ENCODE measurements at regions not wholly inside any gene's neighbourhood (a gene's known extent, or its start where the extent isn't known, plus 50 kb on each side); places are given as distances from the start of the nearest gene placed in this dataset.

DNA sequence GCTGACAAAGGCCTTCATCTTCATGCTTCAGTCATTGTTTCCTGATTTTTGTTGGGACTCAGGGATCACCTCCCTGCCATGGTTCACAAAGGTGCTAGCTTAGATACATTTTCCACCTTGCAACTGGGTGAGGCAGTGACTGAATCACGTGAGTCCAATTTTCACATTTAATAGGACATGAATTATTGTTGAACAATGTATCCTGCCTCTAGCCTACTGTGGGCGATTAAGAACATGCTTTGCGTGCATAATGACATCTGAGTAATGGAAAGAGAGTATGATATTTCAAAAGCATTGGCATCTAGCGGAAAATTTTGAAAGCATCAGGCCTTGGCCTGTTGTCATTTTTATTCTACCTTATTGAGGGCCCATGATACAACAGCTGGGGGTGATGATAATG lies 199.2 kb upstream of the JAG1 start:
- H3K4me3 ChIP-seq (ENCODE audit: low read depth in 1 of 5, low read length in 5 of 5): no peak overlapping the region
- H3K9me3 ChIP-seq (ENCODE audit: control insufficient read depth in 5 of 5, low read length in 5 of 5): peaks cover 0 to 7% (median 5%) of the 10 kb centered on the region in 5 donors
- H3K4me1 ChIP-seq (ENCODE audit: control insufficient read depth in 5 of 5, insufficient read depth in 5 of 5, low read length in 5 of 5): peaks cover 3 to 20% (median 12%) of the 10 kb centered on the region in 5 donors
- H3K27ac ChIP-seq (ENCODE audit: low read depth, low read length): no peak overlapping the region
- no peaks in the 10 kb centered on the region for H3K27me3 ChIP-seq (ENCODE audit: control insufficient read depth in 5 of 5, insufficient read depth in 4 of 5, low read length in 5 of 5)
- no peak overlapping the region for H3K9ac ChIP-seq (ENCODE audit: low read length in 5 of 5)
- H3K36me3 ChIP-seq (ENCODE audit: control insufficient read depth in 5 of 5, insufficient read depth in 5 of 5, low read length in 5 of 5): no peaks in the 10 kb centered on the region

DNA sequence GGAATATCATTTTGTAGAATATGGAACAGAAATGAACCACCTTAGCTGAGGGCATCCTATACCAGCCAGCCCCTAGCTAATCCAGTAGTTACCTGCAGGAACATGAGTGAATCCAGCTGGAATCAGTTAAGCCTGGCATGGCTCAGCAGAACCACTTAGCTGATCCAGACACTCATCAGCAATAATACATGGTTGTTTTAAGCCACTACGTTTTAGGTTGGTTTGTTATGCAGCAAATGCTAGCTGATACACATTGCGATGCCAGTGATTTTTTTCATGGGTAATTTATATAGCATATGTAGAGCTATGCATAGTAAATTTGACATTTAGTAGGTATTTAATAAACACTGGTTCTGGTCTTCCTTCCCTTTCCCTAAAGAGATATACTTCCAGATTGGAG lies 201.9 kb upstream of the JAG1 start:
- no peaks in the 10 kb centered on the region for H3K36me3 ChIP-seq (ENCODE audit: control insufficient read depth in 5 of 5, insufficient read depth in 5 of 5, low read length in 5 of 5)
- H3K4me1 ChIP-seq (ENCODE audit: control insufficient read depth in 5 of 5, insufficient read depth in 5 of 5, low read length in 5 of 5): peaks cover 5 to 21% (median 12%) of the 10 kb centered on the region in 5 donors
- H3K27ac ChIP-seq (ENCODE audit: low read depth, low read length): no peak overlapping the region
- H3K27me3 ChIP-seq (ENCODE audit: control insufficient read depth in 5 of 5, insufficient read depth in 4 of 5, low read length in 5 of 5): no peaks in the 10 kb centered on the region
- H3K9me3 ChIP-seq (ENCODE audit: control insufficient read depth in 5 of 5, low read length in 5 of 5): peaks cover 0 to 7% (median 5%) of the 10 kb centered on the region in 5 donors
- no peak overlapping the region for H3K9ac ChIP-seq (ENCODE audit: low read length in 5 of 5)
- H3K4me3 ChIP-seq (ENCODE audit: low read depth in 1 of 5, low read length in 5 of 5): no peak overlapping the region

DNA sequence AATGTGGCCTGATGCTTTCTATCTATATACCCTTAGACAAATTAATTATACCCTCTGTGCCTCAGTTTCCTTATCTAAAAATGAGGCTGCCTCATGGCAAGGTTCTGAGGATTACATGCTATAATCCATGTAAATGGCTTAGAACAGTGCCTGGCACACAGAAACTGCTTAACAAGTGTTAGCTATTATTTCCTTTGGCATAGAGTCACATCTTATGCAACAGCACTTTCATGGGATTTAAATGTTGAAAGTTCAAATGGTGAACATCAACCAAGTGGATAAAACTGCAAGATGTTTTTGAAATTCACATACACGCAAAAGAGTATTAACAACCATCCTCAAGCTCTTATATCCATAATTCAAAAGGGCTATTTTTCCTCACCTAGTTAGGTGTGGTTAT lies 202.8 kb upstream of the JAG1 start:
- Histone ChIP-seq H3K36me3 (ENCODE audit: control insufficient read depth in 5 of 5, insufficient read depth in 5 of 5, low read length in 5 of 5) (no peaks in the 10 kb centered on the region), H3K4me1 (ENCODE audit: control insufficient read depth in 5 of 5, insufficient read depth in 5 of 5, low read length in 5 of 5) (peaks cover 5 to 21% (median 12%) of the 10 kb centered on the region in 5 donors), H3K27me3 (ENCODE audit: control insufficient read depth in 5 of 5, insufficient read depth in 4 of 5, low read length in 5 of 5) (no peaks in the 10 kb centered on the region), H3K9me3 (ENCODE audit: control insufficient read depth in 5 of 5, low read length in 5 of 5) (peaks cover 0 to 7% (median 5%) of the 10 kb centered on the region in 5 donors), H3K27ac (ENCODE audit: low read depth, low read length) (peak overlapping the region; percentile 32), H3K9ac (ENCODE audit: low read length in 5 of 5) (no peak overlapping the region), H3K4me3 (ENCODE audit: low read depth in 1 of 5, low read length in 5 of 5) (peak overlapping the region in 1 of 5 donors; percentile 9)

DNA sequence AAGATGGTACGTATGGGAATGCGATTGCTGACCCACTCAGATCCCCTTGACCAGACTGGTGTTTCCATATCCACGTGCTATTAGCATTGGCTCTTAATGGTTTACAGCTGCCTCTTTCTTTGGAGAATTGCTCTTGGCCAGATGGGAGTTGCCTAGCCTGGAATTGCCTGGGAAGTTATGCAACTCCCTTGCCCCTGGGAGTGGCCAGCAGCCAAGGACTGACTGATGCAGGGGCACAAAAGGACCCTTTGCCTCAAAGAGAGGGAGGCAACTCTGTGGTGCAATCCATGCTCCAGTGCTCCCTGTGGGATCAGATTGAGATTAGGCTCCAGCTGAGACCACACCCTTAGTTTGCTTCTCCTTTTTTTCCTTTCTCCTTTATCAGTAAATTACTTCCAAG lies 203.5 kb upstream of the JAG1 start:
- peaks cover 0 to 7% (median 5%) of the 10 kb centered on the region in 5 donors for H3K9me3 ChIP-seq (ENCODE audit: control insufficient read depth in 5 of 5, low read length in 5 of 5)
- no peaks in the 10 kb centered on the region for H3K27me3 ChIP-seq (ENCODE audit: control insufficient read depth in 5 of 5, insufficient read depth in 4 of 5, low read length in 5 of 5)
- H3K4me1 ChIP-seq (ENCODE audit: control insufficient read depth in 5 of 5, insufficient read depth in 5 of 5, low read length in 5 of 5): peaks cover 5 to 21% (median 12%) of the 10 kb centered on the region in 5 donors
- no peaks in the 10 kb centered on the region for H3K36me3 ChIP-seq (ENCODE audit: control insufficient read depth in 5 of 5, insufficient read depth in 5 of 5, low read length in 5 of 5)
- H3K27ac ChIP-seq (ENCODE audit: low read depth, low read length): peak overlapping the region; percentile 32
- H3K4me3 ChIP-seq (ENCODE audit: low read depth in 1 of 5, low read length in 5 of 5): no peak overlapping the region
- H3K9ac ChIP-seq (ENCODE audit: low read length in 5 of 5): no peak overlapping the region

DNA sequence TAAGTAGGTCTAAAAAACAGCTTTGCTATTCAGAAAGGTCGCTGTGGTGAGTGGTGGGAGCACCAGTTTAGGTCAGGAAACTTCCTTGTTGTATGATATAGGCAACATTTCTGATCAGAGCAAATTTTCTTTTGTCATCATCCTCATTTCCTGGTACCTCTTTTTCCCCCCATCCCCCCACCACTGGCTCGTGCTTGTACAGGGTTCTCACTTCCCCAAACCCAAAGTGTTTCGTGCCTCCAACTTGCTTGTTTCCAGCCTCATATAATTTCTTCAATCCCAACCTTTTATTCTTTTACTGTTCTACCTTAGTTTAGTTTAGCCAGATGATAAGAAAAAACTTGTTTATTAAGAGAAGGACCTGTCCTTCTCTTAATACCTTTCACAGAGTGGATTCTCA lies 209.4 kb upstream of the JAG1 start:
- no peak overlapping the region for H3K4me3 ChIP-seq (ENCODE audit: low read depth in 1 of 5, low read length in 5 of 5)
- no peak overlapping the region for H3K9ac ChIP-seq (ENCODE audit: low read length in 5 of 5)
- H3K9me3 ChIP-seq (ENCODE audit: control insufficient read depth in 5 of 5, low read length in 5 of 5): no peaks in the 10 kb centered on the region
- no peaks in the 10 kb centered on the region for H3K27me3 ChIP-seq (ENCODE audit: control insufficient read depth in 5 of 5, insufficient read depth in 4 of 5, low read length in 5 of 5)
- H3K4me1 ChIP-seq (ENCODE audit: control insufficient read depth in 5 of 5, insufficient read depth in 5 of 5, low read length in 5 of 5): peaks cover 0 to under 1% (median 0%) of the 10 kb centered on the region in 5 donors
- H3K27ac ChIP-seq (ENCODE audit: low read depth, low read length): no peak overlapping the region
- H3K36me3 ChIP-seq (ENCODE audit: control insufficient read depth in 5 of 5, insufficient read depth in 5 of 5, low read length in 5 of 5): no peaks in the 10 kb centered on the region

DNA sequence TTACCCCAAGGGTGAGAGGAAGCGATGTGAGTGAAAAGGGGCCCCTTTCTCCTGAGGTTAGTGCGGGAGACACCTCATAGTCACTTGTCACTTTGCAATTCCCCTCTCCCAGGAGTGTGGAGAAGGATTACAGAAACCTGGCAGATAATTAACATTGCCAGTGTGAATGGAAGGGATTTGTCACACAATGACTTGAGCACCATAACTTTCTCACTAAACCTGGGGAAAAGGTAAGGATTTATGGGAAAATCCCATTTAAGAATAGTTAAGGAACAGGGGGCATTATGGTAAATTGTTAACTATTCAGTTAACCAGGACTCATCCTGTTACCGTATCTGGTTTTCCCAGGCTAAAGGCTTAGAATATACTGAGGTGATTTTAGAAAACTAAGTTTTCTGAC lies 219.5 kb upstream of the JAG1 start:
- Histone ChIP-seq H3K4me3 (ENCODE audit: low read depth in 1 of 5, low read length in 5 of 5) (no peak overlapping the region), H3K9me3 (ENCODE audit: control insufficient read depth in 5 of 5, low read length in 5 of 5) (no peaks in the 10 kb centered on the region), H3K36me3 (ENCODE audit: control insufficient read depth in 5 of 5, insufficient read depth in 5 of 5, low read length in 5 of 5) (no peaks in the 10 kb centered on the region), H3K27me3 (ENCODE audit: control insufficient read depth in 5 of 5, insufficient read depth in 4 of 5, low read length in 5 of 5) (no peaks in the 10 kb centered on the region), H3K9ac (ENCODE audit: low read length in 5 of 5) (no peak overlapping the region), H3K27ac (ENCODE audit: low read depth, low read length) (no peak overlapping the region), H3K4me1 (ENCODE audit: control insufficient read depth in 5 of 5, insufficient read depth in 5 of 5, low read length in 5 of 5) (peaks cover 0 to 3% (median 0%) of the 10 kb centered on the region in 5 donors)

DNA sequence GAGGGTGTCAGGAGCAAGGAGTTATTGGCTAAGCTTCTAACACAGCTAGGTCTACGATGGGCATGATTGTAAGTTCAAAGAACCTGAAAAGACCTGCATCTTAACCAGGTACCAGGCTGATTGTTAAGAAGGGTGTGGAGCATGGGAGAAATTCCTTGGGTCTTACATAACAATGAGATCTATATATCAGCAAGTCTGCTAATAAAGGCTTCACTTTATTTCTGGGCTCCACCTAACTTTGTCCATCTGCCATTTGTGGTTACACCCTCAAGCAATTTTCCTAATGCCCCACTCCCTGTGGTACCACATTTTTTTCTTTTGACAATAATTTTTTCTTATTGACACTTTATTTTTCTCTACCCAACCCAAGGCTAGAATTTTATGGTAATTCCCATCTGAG lies 223.5 kb upstream of the JAG1 start:
- H3K27ac ChIP-seq (ENCODE audit: low read depth, low read length): no peak overlapping the region
- no peak overlapping the region for H3K4me3 ChIP-seq (ENCODE audit: low read depth in 1 of 5, low read length in 5 of 5)
- H3K27me3 ChIP-seq (ENCODE audit: control insufficient read depth in 5 of 5, insufficient read depth in 4 of 5, low read length in 5 of 5): no peaks in the 10 kb centered on the region
- no peaks in the 10 kb centered on the region for H3K9me3 ChIP-seq (ENCODE audit: control insufficient read depth in 5 of 5, low read length in 5 of 5)
- H3K36me3 ChIP-seq (ENCODE audit: control insufficient read depth in 5 of 5, insufficient read depth in 5 of 5, low read length in 5 of 5): no peaks in the 10 kb centered on the region
- H3K9ac ChIP-seq (ENCODE audit: low read length in 5 of 5): no peak overlapping the region
- H3K4me1 ChIP-seq (ENCODE audit: control insufficient read depth in 5 of 5, insufficient read depth in 5 of 5, low read length in 5 of 5): peaks cover 0 to 8% (median 0%) of the 10 kb centered on the region in 5 donors

DNA sequence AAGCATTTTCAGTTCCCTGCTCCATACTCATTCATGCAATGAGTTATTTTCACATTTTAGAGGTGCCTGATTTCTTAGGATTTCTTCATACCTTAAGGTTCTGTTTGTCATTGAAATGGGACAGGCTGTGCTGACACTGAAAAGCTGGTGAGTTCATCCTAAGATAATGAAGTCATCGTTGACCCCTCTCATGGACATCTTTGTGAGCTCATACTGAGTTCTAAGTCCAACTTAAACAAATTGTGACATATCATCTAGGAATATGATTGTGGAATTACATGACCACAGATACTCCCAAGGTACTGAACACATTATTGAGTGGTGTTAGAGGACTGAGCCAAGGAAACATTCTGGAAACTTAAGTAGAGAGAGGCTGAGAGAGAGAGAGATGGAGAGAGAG lies 224.8 kb upstream of the JAG1 start:
- H3K27ac ChIP-seq (ENCODE audit: low read depth, low read length): no peak overlapping the region
- no peaks in the 10 kb centered on the region for H3K36me3 ChIP-seq (ENCODE audit: control insufficient read depth in 5 of 5, insufficient read depth in 5 of 5, low read length in 5 of 5)
- H3K27me3 ChIP-seq (ENCODE audit: control insufficient read depth in 5 of 5, insufficient read depth in 4 of 5, low read length in 5 of 5): no peaks in the 10 kb centered on the region
- no peak overlapping the region for H3K4me3 ChIP-seq (ENCODE audit: low read depth in 1 of 5, low read length in 5 of 5)
- peaks cover 0 to 18% (median 9%) of the 10 kb centered on the region in 5 donors for H3K4me1 ChIP-seq (ENCODE audit: control insufficient read depth in 5 of 5, insufficient read depth in 5 of 5, low read length in 5 of 5)
- no peaks in the 10 kb centered on the region for H3K9me3 ChIP-seq (ENCODE audit: control insufficient read depth in 5 of 5, low read length in 5 of 5)
- H3K9ac ChIP-seq (ENCODE audit: low read length in 5 of 5): no peak overlapping the region

DNA sequence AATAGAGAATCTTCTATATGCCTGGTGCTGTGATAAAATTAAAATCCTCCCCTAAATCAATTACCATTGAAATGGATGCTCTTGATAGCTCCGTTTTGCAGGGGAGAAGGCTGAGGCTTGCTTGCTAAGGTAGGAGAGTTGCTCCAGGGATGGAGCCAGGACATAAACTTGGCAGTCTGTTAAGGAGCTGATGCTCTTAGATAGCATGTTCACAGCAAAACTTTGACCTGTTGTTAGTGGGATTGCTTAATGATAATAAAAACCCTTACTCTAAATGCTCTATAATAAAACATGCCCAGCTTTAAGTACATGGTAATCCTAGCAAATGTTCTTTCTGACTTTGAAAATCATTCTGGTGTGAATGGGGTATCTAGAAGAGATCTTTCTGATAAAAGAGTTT lies 228.4 kb upstream of the JAG1 start:
- peaks cover 0 to 15% (median 6%) of the 10 kb centered on the region in 5 donors for H3K4me1 ChIP-seq (ENCODE audit: control insufficient read depth in 5 of 5, insufficient read depth in 5 of 5, low read length in 5 of 5)
- no peaks in the 10 kb centered on the region for H3K9me3 ChIP-seq (ENCODE audit: control insufficient read depth in 5 of 5, low read length in 5 of 5)
- no peak overlapping the region for H3K4me3 ChIP-seq (ENCODE audit: low read depth in 1 of 5, low read length in 5 of 5)
- H3K36me3 ChIP-seq (ENCODE audit: control insufficient read depth in 5 of 5, insufficient read depth in 5 of 5, low read length in 5 of 5): no peaks in the 10 kb centered on the region
- H3K27ac ChIP-seq (ENCODE audit: low read depth, low read length): no peak overlapping the region
- H3K27me3 ChIP-seq (ENCODE audit: control insufficient read depth in 5 of 5, insufficient read depth in 4 of 5, low read length in 5 of 5): no peaks in the 10 kb centered on the region
- no peak overlapping the region for H3K9ac ChIP-seq (ENCODE audit: low read length in 5 of 5)

DNA sequence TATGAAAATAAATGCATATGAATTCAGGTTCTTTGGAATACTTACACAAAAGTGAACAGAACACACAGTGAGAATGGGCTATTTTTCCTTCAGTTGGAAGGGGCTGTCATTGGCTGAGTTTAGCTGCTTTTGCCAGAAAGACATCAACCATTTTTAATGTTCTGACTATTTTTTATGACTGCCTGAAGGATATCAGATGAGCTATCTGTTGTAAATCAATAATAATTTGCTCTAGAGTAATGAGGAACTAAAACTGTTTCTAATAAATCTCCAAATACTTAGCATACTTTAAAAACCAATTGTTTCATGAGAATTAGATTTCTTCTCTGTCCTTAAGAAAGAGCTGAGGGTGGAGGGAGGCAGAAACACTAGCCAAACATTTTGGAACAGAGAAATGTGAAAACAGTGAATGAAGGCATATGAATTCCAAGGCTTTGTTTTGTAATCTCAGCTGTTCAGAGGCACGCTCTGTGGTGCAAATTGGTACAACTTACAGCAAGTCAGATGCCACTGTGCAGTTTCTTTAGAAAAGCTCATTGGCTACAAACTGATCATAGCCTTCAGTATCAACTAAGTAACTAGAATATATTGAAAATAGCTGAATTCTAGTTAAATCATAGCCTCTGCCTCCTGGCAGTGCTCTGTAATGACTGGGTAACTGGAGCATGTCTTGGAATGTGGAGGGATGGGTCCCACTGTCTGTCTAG lies 228.9 kb upstream of the JAG1 start:
- no peaks in the 10 kb centered on the region for H3K9me3 ChIP-seq (ENCODE audit: control insufficient read depth in 5 of 5, low read length in 5 of 5)

More for the DNA sequence above, 228.9 kb upstream of the JAG1 start:
- Histone ChIP-seq H3K27ac (ENCODE audit: low read depth, low read length) (no peak overlapping the region), H3K36me3 (ENCODE audit: control insufficient read depth in 5 of 5, insufficient read depth in 5 of 5, low read length in 5 of 5) (no peaks in the 10 kb centered on the region), H3K4me3 (ENCODE audit: low read depth in 1 of 5, low read length in 5 of 5) (no peak overlapping the region), H3K9ac (ENCODE audit: low read length in 5 of 5) (no peak overlapping the region), H3K27me3 (ENCODE audit: control insufficient read depth in 5 of 5, insufficient read depth in 4 of 5, low read length in 5 of 5) (no peaks in the 10 kb centered on the region), H3K4me1 (ENCODE audit: control insufficient read depth in 5 of 5, insufficient read depth in 5 of 5, low read length in 5 of 5) (peaks cover 0 to 15% (median 6%) of the 10 kb centered on the region in 5 donors)

Data from subcutaneous abdominal adipose tissue (tissue), 5 donors.